GM21390 (cell line): ENCODE measurements at regions not wholly inside any gene's neighbourhood (a gene's known extent, or its start where the extent isn't known, plus 50 kb on each side); places are given as distances from the start of the nearest gene placed in this dataset.

Experiments used
- ATAC-seq: cut with Tn5 transposase; IDR thresholded peaks from one replicate; pipeline ENCODE4 v1.9.1; 2021; ENCODE audit not compliant: unreplicated experiment

GRCh38 chr1:165034136-165034809 is 322.2 kb downstream of the LMX1A start:
- no peak for ATAC-seq

- no peak for ATAC-seq
Measured at GRCh38 chr1:165031001-165031400, 325.5 kb downstream of the LMX1A start.

- ATAC-seq = no peak
Measured at GRCh38 chr1:165025805-165026204, 330.7 kb downstream of the LMX1A start.

- no peak for ATAC-seq
Measured at GRCh38 chr1:165014753-165015152, 341.8 kb downstream of the LMX1A start.

GRCh38 chr1:165011991-165012531 is 344.5 kb downstream of the LMX1A start:
- ATAC-seq = no peak

GRCh38 chr1:165011186-165011585 is 345.3 kb downstream of the LMX1A start:
- no peak for ATAC-seq

GRCh38 chr1:165010418-165011070 is 346.0 kb downstream of the LMX1A start:
- no peak for ATAC-seq

- ATAC-seq = no peak
Measured at GRCh38 chr1:165006831-165007230, 349.7 kb downstream of the LMX1A start.

GRCh38 chr1:164999146-164999545 is 357.4 kb downstream of the LMX1A start:
- ATAC-seq = no peak

- ATAC-seq = no peak
Measured at GRCh38 chr1:164991763-164992314, 364.7 kb downstream of the LMX1A start.

GRCh38 chr1:164983023-164983650 is 373.4 kb downstream of the LMX1A start:
- ATAC-seq = no peak

GRCh38 chr1:164982545-164982944 is 374.0 kb downstream of the LMX1A start:
- ATAC-seq = no peak

GRCh38 chr1:164977561-164977960 is 379.0 kb downstream of the LMX1A start:
- ATAC-seq = no peak

- no peak for ATAC-seq
Measured at GRCh38 chr1:164971921-164972415, 384.5 kb downstream of the LMX1A start.

- ATAC-seq = no peak
Measured at GRCh38 chr1:164971391-164971790, 385.1 kb downstream of the LMX1A start.

- ATAC-seq = no peak
Measured at GRCh38 chr1:164969253-164969652, 387.3 kb downstream of the LMX1A start.

GRCh38 chr1:164967300-164967699 is 389.2 kb downstream of the LMX1A start:
- ATAC-seq = no peak

GRCh38 chr1:164961715-164962114 is 394.8 kb downstream of the LMX1A start:
- ATAC-seq = no peak

GRCh38 chr1:164958982-164959768 is 397.3 kb downstream of the LMX1A start:
- no peak for ATAC-seq

GRCh38 chr1:164953815-164954214 is 394.8 kb downstream of the PBX1 start:
- ATAC-seq = no peak

GRCh38 chr1:164953098-164953497 is 394.1 kb downstream of the PBX1 start:
- ATAC-seq = no peak
